Fibroblast of lung (primary cell): ENCODE measurements at regions not wholly inside any gene's neighbourhood (a gene's known extent, or its start where the extent isn't known, plus 50 kb on each side); places are given as distances from the start of the nearest gene placed in this dataset.

Source experiments
- DNase-seq, 2 donors: peaks; one replicate each; pipeline versions ENCODE4 v3.0.0 to v3.0.0-alpha.2; 2010; ENCODE audit warnings: low read depth in 2 of 2
- H2AFZ ChIP-seq: 2 replicates; pipeline ENCODE4 v1.5.1; 2012; ENCODE audit warnings: low read length, control low read depth, inconsistent platforms
- H3K27ac ChIP-seq: 2 replicates; pipeline ENCODE4 v1.5.1; 2011; ENCODE audit warnings: low read length, control low read depth; ENCODE audit not compliant: insufficient read depth
- H3K27me3 ChIP-seq: 2 replicates; pipeline ENCODE4 v1.5.1; 2011; ENCODE audit warnings: mild to moderate bottlenecking, low read length; ENCODE audit not compliant: control insufficient read depth, insufficient read depth
- H3K36me3 ChIP-seq: 2 replicates; pipeline ENCODE4 v1.5.1; 2011; ENCODE audit warnings: low read length; ENCODE audit not compliant: control insufficient read depth, insufficient read depth
- H3K4me1 ChIP-seq: 2 replicates; pipeline ENCODE4 v1.5.1; 2011; ENCODE audit warnings: low read length; ENCODE audit not compliant: control insufficient read depth, insufficient read depth; ENCODE audit errors: extremely low read depth
- H3K4me2 ChIP-seq: 2 replicates; pipeline ENCODE4 v1.5.1; 2011; ENCODE audit warnings: low read length, control low read depth; ENCODE audit not compliant: insufficient read depth; ENCODE audit errors: extremely low read depth
- H3K4me3 ChIP-seq, 4 experiments: fragments of 200-600 bp in 1 of 4; sonication (generic) in 1 of 4; replicated peaks in 1 of 4; 2 replicates each; pipeline ENCODE4 v1.5.1; 2011 to 2016; ENCODE audit warnings: low read length in 4 of 4, low read depth in 3 of 4, mild to moderate bottlenecking in 3 of 4, control low read depth in 2 of 4, inconsistent platforms in 1 of 4, mixed read lengths in 1 of 4; ENCODE audit not compliant: insufficient read depth in 1 of 4; ENCODE audit errors: control extremely low read depth in 1 of 4
- H3K79me2 ChIP-seq: 2 replicates; pipeline ENCODE4 v1.5.1; 2012; ENCODE audit warnings: mild to moderate bottlenecking, low read length, inconsistent platforms; ENCODE audit not compliant: control insufficient read depth, insufficient read depth
- H3K9ac ChIP-seq: 2 replicates; pipeline ENCODE4 v1.5.1; 2011; ENCODE audit warnings: mild to moderate bottlenecking, low read length, control low read depth; ENCODE audit not compliant: insufficient read depth
- H3K9me3 ChIP-seq: 2 replicates; pipeline ENCODE4 v1.5.1; 2012; ENCODE audit warnings: low read depth, low read length; ENCODE audit not compliant: control insufficient read depth, insufficient read depth
- H4K20me1 ChIP-seq: 2 replicates; pipeline ENCODE4 v1.5.1; 2011; ENCODE audit warnings: low read length; ENCODE audit not compliant: control insufficient read depth, insufficient read depth; ENCODE audit errors: extremely low read depth
- CTCF ChIP-seq, 2 donors: IDR thresholded peaks in 1 of 2; conservative IDR thresholded peaks in 1 of 2; 1 replicate in 1 of 2; 2 replicates in 1 of 2; pipeline ENCODE4 v1.5.1; 2011 to 2012; ENCODE audit warnings: low read length in 2 of 2, control low read depth in 1 of 2, inconsistent platforms in 1 of 2, low read depth in 1 of 2, mild to moderate bottlenecking in 1 of 2
- EZH2 ChIP-seq: IDR thresholded peaks from 2 replicates; pipeline ENCODE4 v1.5.1; 2012; ENCODE audit warnings: low read length, control low read depth, mild to moderate bottlenecking; ENCODE audit errors: missing control alignments

- Histone ChIP-seq H3K9me3 (no peaks in the 10 kb centered on the region), H4K20me1 (no peaks in the 10 kb centered on the region), H3K36me3 (no peaks in the 10 kb centered on the region), H3K9ac (no peak overlapping the region), H3K4me2 (no peak overlapping the region), H3K79me2 (no peaks in the 10 kb centered on the region), H3K4me1 (no peaks in the 10 kb centered on the region), H2AFZ (no peak overlapping the region), H3K27ac (no peak overlapping the region), H3K27me3 (no peaks in the 10 kb centered on the region), H3K4me3 (no peak overlapping the region)
- DNase-seq: no peak
- TF ChIP-seq EZH2 (no peak), CTCF (conservative IDR thresholded peaks at IDR 0.05 in 1 of 2, IDR thresholded peaks at IDR 0.05 in 1 of 2; ENCODE audit: low read depth in 1 of 2, low read length in 2 of 2) (no peak)
These were observed 238.2 kb downstream of the CDH7 start for GRCh38 chr18:65988972-65989371.

- Histone ChIP-seq H3K27ac (no peak overlapping the region), H2AFZ (no peak overlapping the region), H3K4me1 (no peaks in the 10 kb centered on the region), H4K20me1 (no peaks in the 10 kb centered on the region), H3K36me3 (no peaks in the 10 kb centered on the region), H3K27me3 (no peaks in the 10 kb centered on the region), H3K9me3 (no peaks in the 10 kb centered on the region), H3K9ac (no peak overlapping the region), H3K4me3 (no peak overlapping the region), H3K79me2 (no peaks in the 10 kb centered on the region), H3K4me2 (no peak overlapping the region)
- TF ChIP-seq CTCF (conservative IDR thresholded peaks at IDR 0.05 in 1 of 2, IDR thresholded peaks at IDR 0.05 in 1 of 2; ENCODE audit: low read depth in 1 of 2, low read length in 2 of 2) (no peak), EZH2 (no peak)
- no peak for DNase-seq
These were observed 237.6 kb downstream of the CDH7 start for GRCh38 chr18:65988386-65988785.

- Histone ChIP-seq H3K4me2 (no peak overlapping the region), H3K36me3 (no peaks in the 10 kb centered on the region), H3K79me2 (no peaks in the 10 kb centered on the region), H3K4me3 (no peak overlapping the region), H3K27ac (no peak overlapping the region), H3K4me1 (no peaks in the 10 kb centered on the region), H2AFZ (no peak overlapping the region), H3K27me3 (no peaks in the 10 kb centered on the region), H3K9ac (no peak overlapping the region), H4K20me1 (no peaks in the 10 kb centered on the region), H3K9me3 (no peaks in the 10 kb centered on the region)
- DNase-seq: no peak
- TF ChIP-seq EZH2 (no peak), CTCF (conservative IDR thresholded peaks at IDR 0.05 in 1 of 2, IDR thresholded peaks at IDR 0.05 in 1 of 2; ENCODE audit: low read depth in 1 of 2, low read length in 2 of 2) (no peak)
These were observed 232.9 kb downstream of the CDH7 start for GRCh38 chr18:65983750-65984149.
